WTC11 (cell line): ENCODE measurements at regions not wholly inside any gene's neighbourhood (a gene's known extent, or its start where the extent isn't known, plus 50 kb on each side); places are given as distances from the start of the nearest gene placed in this dataset.

Experiments
- ATAC-seq: fragments of 200-7000 bp; cut with Tn5 transposase; 2 replicates; pipeline ENCODE4 v1.10.0; 2021; ENCODE audit warnings: mild to moderate bottlenecking, moderate library complexity
- CTCF ChIA-PET: fragments of 300-600 bp; sonication (Branson Sonifier 250); formaldehyde crosslinking; loops from one replicate; lab custom pipeline; 2021; ENCODE audit warnings: antibody characterized with exemption; lab: Charles Lee
- POLR2A ChIA-PET: fragments of 350-600 bp; sonication (Branson Sonifier 250); formaldehyde crosslinking; loops from one replicate; lab custom pipeline; 2021; ENCODE audit warnings: antibody characterized with exemption; lab: Charles Lee
- DNase-seq: peaks from one replicate; pipeline ENCODE4 v3.0.0; 2021; ENCODE audit warnings: low spot score
- H3K27ac Mint-ChIP-seq: 2 replicates; pipeline ENCODE4 v1.8.0; 2021; ENCODE audit warnings: mixed read lengths
- H3K27me3 Mint-ChIP-seq: 2 replicates; pipeline ENCODE4 v1.8.0; 2021; ENCODE audit warnings: low read depth, mild to moderate bottlenecking, moderate library complexity, mixed read lengths
- H3K36me3 Mint-ChIP-seq: 2 replicates; pipeline ENCODE4 v1.8.0; 2021; ENCODE audit warnings: mixed read lengths
- H3K4me1 Mint-ChIP-seq: 2 replicates; pipeline ENCODE4 v1.8.0; 2022; ENCODE audit warnings: mixed read lengths
- H3K4me3 Mint-ChIP-seq: 2 replicates; pipeline ENCODE4 v1.8.0; 2021; ENCODE audit warnings: mild to moderate bottlenecking, moderate library complexity, mixed read lengths
- H3K9me3 Mint-ChIP-seq: 2 replicates; pipeline ENCODE4 v1.8.0; 2021; ENCODE audit warnings: mixed read lengths
- CTCF ChIP-seq: fragments of 200-600 bp; IDR thresholded peaks from 2 replicates; pipeline ENCODE4 v1.8.0; 2022; ENCODE audit warnings: antibody characterized with exemption
- ELF4 ChIP-seq: sonication (generic); formaldehyde crosslinking; IDR thresholded peaks from 2 replicates; pipeline ENCODE4 v1.8.1; 2022; ENCODE audit warnings: low read depth, mild to moderate bottlenecking, moderate library complexity, missing genetic modification reagents
- ETV6 ChIP-seq: sonication (generic); formaldehyde crosslinking; IDR thresholded peaks from 2 replicates; pipeline ENCODE4 v1.8.1; 2022; ENCODE audit warnings: mild to moderate bottlenecking, missing genetic modification reagents
- GABPB1 ChIP-seq: sonication (generic); formaldehyde crosslinking; IDR thresholded peaks from 2 replicates; pipeline ENCODE4 v1.8.1; 2023; ENCODE audit warnings: mild to moderate bottlenecking, missing genetic modification reagents
- KAT7 ChIP-seq: sonication (generic); formaldehyde crosslinking; IDR thresholded peaks from 2 replicates; pipeline ENCODE4 v1.8.1; 2023; ENCODE audit warnings: missing genetic modification reagents, mild to moderate bottlenecking, borderline replicate concordance
- MLX ChIP-seq: sonication (generic); formaldehyde crosslinking; IDR thresholded peaks from 2 replicates; pipeline ENCODE4 v1.8.1; 2023; ENCODE audit warnings: mild to moderate bottlenecking, missing genetic modification reagents, moderate library complexity
- TEAD1 ChIP-seq: sonication (generic); formaldehyde crosslinking; IDR thresholded peaks from 2 replicates; pipeline ENCODE4 v1.8.0; 2022; ENCODE audit warnings: mild to moderate bottlenecking, missing genetic modification reagents
- TEAD4 ChIP-seq: sonication (generic); formaldehyde crosslinking; IDR thresholded peaks from 2 replicates; pipeline ENCODE4 v1.8.0; 2022; ENCODE audit warnings: mild to moderate bottlenecking, missing genetic modification reagents
- USF1 ChIP-seq: sonication (generic); formaldehyde crosslinking; IDR thresholded peaks from 2 replicates; pipeline ENCODE4 v1.8.0; 2022; ENCODE audit warnings: mild to moderate bottlenecking, missing genetic modification reagents
- ZNF121 ChIP-seq: sonication (generic); formaldehyde crosslinking; IDR thresholded peaks from 2 replicates; pipeline ENCODE4 v1.8.0; 2023; ENCODE audit warnings: missing genetic modification reagents
- ZNF317 ChIP-seq: sonication (generic); formaldehyde crosslinking; IDR thresholded peaks from 2 replicates; pipeline ENCODE4 v1.8.1; 2023; ENCODE audit warnings: low read depth, mild to moderate bottlenecking, moderate library complexity, missing genetic modification reagents, borderline replicate concordance
- ZNF512 ChIP-seq: sonication (generic); formaldehyde crosslinking; IDR thresholded peaks from 2 replicates; pipeline ENCODE4 v1.8.1; 2022; ENCODE audit warnings: missing genetic modification reagents, borderline replicate concordance
- TF ChIP-seq, protein P1 (sequence below): fragments of 250-450 bp; sonication (Bioruptor Pico); IDR thresholded peaks from 2 replicates; pipeline ENCODE4 v1.9.0; 2021; ENCODE audit warnings: mild to moderate bottlenecking, borderline replicate concordance
- TF ChIP-seq, protein P2 (sequence below): fragments of 250-450 bp; sonication (Bioruptor Pico); IDR thresholded peaks from 2 replicates; pipeline ENCODE4 v1.9.0; 2021; ENCODE audit warnings: moderate library complexity, mild to moderate bottlenecking, inconsistent platforms, borderline replicate concordance

DNA sequence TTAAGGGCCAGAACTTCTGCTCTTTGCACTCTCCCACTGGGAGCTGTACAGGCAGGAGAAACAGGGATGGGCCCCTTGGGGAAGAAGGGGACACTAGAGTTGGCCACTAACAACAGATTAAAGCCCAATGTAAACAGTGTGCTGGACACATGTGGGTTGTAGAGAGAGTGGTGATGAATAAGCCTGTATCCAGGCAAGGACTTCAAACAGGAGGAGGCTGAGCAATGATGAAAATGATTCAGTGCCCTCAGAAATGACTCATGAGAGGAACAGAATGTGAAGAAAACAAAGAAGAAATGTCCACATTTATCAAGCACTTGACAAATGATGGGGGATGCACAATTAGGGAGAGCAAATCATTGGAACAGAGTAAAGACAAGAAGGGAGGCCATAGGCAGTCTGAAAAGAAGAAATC, 242.3 kb downstream of the TBX18 start (continued):
- TF ChIP-seq, protein P1, sequence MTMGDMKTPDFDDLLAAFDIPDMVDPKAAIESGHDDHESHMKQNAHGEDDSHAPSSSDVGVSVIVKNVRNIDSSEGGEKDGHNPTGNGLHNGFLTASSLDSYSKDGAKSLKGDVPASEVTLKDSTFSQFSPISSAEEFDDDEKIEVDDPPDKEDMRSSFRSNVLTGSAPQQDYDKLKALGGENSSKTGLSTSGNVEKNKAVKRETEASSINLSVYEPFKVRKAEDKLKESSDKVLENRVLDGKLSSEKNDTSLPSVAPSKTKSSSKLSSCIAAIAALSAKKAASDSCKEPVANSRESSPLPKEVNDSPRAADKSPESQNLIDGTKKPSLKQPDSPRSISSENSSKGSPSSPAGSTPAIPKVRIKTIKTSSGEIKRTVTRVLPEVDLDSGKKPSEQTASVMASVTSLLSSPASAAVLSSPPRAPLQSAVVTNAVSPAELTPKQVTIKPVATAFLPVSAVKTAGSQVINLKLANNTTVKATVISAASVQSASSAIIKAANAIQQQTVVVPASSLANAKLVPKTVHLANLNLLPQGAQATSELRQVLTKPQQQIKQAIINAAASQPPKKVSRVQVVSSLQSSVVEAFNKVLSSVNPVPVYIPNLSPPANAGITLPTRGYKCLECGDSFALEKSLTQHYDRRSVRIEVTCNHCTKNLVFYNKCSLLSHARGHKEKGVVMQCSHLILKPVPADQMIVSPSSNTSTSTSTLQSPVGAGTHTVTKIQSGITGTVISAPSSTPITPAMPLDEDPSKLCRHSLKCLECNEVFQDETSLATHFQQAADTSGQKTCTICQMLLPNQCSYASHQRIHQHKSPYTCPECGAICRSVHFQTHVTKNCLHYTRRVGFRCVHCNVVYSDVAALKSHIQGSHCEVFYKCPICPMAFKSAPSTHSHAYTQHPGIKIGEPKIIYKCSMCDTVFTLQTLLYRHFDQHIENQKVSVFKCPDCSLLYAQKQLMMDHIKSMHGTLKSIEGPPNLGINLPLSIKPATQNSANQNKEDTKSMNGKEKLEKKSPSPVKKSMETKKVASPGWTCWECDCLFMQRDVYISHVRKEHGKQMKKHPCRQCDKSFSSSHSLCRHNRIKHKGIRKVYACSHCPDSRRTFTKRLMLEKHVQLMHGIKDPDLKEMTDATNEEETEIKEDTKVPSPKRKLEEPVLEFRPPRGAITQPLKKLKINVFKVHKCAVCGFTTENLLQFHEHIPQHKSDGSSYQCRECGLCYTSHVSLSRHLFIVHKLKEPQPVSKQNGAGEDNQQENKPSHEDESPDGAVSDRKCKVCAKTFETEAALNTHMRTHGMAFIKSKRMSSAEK (CRISPR knock-in tag), result no peak
- TF ChIP-seq ETV6 (CRISPR knock-in tag), result no peak

DNA sequence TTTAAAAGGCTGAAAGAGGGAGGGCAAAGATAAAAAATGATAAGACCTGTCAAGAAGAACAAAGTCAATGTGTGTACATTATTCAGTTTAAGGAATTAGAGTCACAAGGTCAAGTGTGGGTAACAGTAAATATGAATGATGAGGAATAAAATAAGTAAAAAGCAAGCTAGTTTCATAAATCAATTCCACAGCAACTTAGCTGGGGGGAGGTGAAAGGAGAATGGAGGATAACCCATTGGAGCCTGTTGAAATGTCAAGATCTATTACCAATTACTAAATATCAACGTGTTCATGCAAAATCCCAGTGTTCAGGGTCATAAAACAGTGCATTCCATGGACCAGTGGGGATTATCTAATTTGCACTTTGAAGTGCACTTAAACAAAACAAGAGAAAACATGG, 242.9 kb downstream of the TBX18 start:
- ATAC-seq (no peak), DNase-seq (no peak)
- peaks cover 5% of the 10 kb centered on the region for H3K4me1 Mint-ChIP-seq
- peaks cover 4% of the 10 kb centered on the region; the same call in 1 of the 2 replicates for H3K27me3 Mint-ChIP-seq
- no peak overlapping the region for H3K4me3 Mint-ChIP-seq
- TF ChIP-seq ELF4 (CRISPR knock-in tag) (no peak), KAT7 (no peak), ZNF512 (no peak), TEAD1 (CRISPR knock-in tag) (no peak), GABPB1 (CRISPR knock-in tag) (no peak), ZNF317 (CRISPR knock-in tag) (no peak), ETV6 (CRISPR knock-in tag) (no peak), MLX (CRISPR knock-in tag) (no peak), USF1 (CRISPR knock-in tag) (no peak), TEAD4 (CRISPR knock-in tag) (no peak), CTCF (no peak), ZNF121 (no peak)
- TF ChIP-seq, protein P2, sequence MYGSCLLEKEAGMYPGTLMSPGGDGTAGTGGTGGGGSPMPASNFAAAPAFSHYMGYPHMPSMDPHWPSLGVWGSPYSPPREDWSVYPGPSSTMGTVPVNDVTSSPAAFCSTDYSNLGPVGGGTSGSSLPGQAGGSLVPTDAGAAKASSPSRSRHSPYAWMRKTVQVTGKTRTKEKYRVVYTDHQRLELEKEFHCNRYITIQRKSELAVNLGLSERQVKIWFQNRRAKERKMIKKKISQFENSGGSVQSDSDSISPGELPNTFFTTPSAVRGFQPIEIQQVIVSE (CRISPR knock-in tag), result no peak
- TF ChIP-seq, protein P1 (CRISPR knock-in tag), result no peak
- H3K27ac Mint-ChIP-seq, result no peak overlapping the region
- ChIA-PET CTCF (no interaction called here), POLR2A (no interaction called here)
- H3K9me3 Mint-ChIP-seq, result no peaks in the 10 kb centered on the region
- H3K36me3 Mint-ChIP-seq, result no peaks in the 10 kb centered on the region
